Loucy (cell line): ENCODE measurements at regions not wholly inside any gene's neighbourhood (a gene's known extent, or its start where the extent isn't known, plus 50 kb on each side); places are given as distances from the start of the nearest gene placed in this dataset.

Experiments used
- H2AFZ ChIP-seq: fragments of 200-600 bp; sonication (generic); 2 replicates; pipeline ENCODE4 v1.6.0; 2016; ENCODE audit warnings: antibody characterized with exemption, mild to moderate bottlenecking, low read length, moderate library complexity
- H3F3A ChIP-seq: fragments of 200-600 bp; 2 replicates; pipeline ENCODE4 v1.6.0; 2016; ENCODE audit warnings: antibody characterized with exemption, low read depth, mild to moderate bottlenecking
- H3K27me3 ChIP-seq: fragments of 200-600 bp; sonication (generic); 2 replicates; pipeline ENCODE4 v1.6.1; 2014; ENCODE audit warnings: low read length, mild to moderate bottlenecking; ENCODE audit not compliant: insufficient read depth, poor library complexity, severe bottlenecking
- H3K36me3 ChIP-seq: fragments of 200-600 bp; sonication (generic); 2 replicates; pipeline ENCODE4 v1.6.1; 2016; ENCODE audit warnings: low read length; ENCODE audit not compliant: insufficient read depth
- H3K4me1 ChIP-seq: fragments of 200-600 bp; sonication (generic); 2 replicates; pipeline ENCODE4 v1.5.1; 2014; ENCODE audit warnings: low read length, mild to moderate bottlenecking; ENCODE audit not compliant: insufficient read depth, poor library complexity, severe bottlenecking
- H3K4me2 ChIP-seq: fragments of 200-600 bp; sonication (generic); 2 replicates; pipeline ENCODE4 v1.6.0; 2014; ENCODE audit warnings: antibody characterized with exemption, low read length, low read depth, mild to moderate bottlenecking; ENCODE audit not compliant: poor library complexity, severe bottlenecking
- H3K4me3 ChIP-seq: fragments of 200-600 bp; sonication (generic); 2 replicates; pipeline ENCODE4 v1.5.1; 2014; ENCODE audit warnings: low read length, mild to moderate bottlenecking, mixed read lengths; ENCODE audit not compliant: poor library complexity, severe bottlenecking
- H3K79me2 ChIP-seq: fragments of 200-600 bp; sonication (generic); 2 replicates; pipeline ENCODE4 v1.6.1; 2014; ENCODE audit warnings: low read length; ENCODE audit not compliant: insufficient read depth
- H3K9ac ChIP-seq: fragments of 200-600 bp; sonication (generic); 2 replicates; pipeline ENCODE4 v1.6.0; 2014; ENCODE audit warnings: mild to moderate bottlenecking, low read depth, low read length, moderate library complexity; ENCODE audit not compliant: poor library complexity, severe bottlenecking
- H3K9me2 ChIP-seq: fragments of 200-600 bp; sonication (generic); replicated peaks from 2 replicates; pipeline ENCODE4 v1.6.1; 2016; ENCODE audit warnings: low read depth, low read length, mixed read lengths
- H3K9me3 ChIP-seq: fragments of 200-600 bp; sonication (generic); 2 replicates; pipeline ENCODE4 v1.6.1; 2014; ENCODE audit warnings: mild to moderate bottlenecking, antibody characterized with exemption, low read length, low read depth; ENCODE audit not compliant: insufficient read depth
- H4K20me1 ChIP-seq: fragments of 200-600 bp; sonication (generic); 2 replicates; pipeline ENCODE4 v1.6.0; 2014; ENCODE audit warnings: antibody characterized with exemption, low read length, mild to moderate bottlenecking; ENCODE audit not compliant: insufficient read depth, poor library complexity, severe bottlenecking
- EZH2phosphoT487 ChIP-seq: fragments of 200-600 bp; IDR thresholded peaks from 2 replicates; pipeline ENCODE4 v1.6.1; 2018; ENCODE audit warnings: antibody characterized with exemption, mild to moderate bottlenecking, moderate library complexity, borderline replicate concordance
- TF ChIP-seq, protein P1 (sequence below): fragments of 200-600 bp; sonication (generic); conservative IDR thresholded peaks from 2 replicates; pipeline ENCODE4 v1.5.1; 2014; ENCODE audit warnings: mild to moderate bottlenecking, antibody characterized with exemption, low read length

DNA sequence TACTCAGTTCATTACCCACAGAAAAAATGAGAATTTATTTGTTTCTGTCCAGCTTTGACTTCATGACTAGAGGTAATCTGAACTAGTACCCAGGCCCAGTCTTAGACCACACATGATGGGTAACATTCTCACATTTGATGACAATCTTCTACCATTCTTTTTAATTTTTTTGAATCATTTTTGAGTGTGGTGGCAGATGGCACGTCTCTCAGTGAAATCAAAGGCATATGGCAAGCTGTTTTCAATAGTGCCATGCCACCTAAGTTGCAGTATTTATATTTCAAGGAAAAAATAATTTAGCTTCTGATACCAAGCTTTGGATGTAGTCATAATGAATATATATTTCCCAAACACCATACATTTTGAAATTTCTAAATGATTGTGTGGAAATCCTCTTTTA lies 88.8 kb upstream of the HS3ST5 start:
- no peak for TF ChIP-seq EZH2phosphoT487
- TF ChIP-seq, protein P1, sequence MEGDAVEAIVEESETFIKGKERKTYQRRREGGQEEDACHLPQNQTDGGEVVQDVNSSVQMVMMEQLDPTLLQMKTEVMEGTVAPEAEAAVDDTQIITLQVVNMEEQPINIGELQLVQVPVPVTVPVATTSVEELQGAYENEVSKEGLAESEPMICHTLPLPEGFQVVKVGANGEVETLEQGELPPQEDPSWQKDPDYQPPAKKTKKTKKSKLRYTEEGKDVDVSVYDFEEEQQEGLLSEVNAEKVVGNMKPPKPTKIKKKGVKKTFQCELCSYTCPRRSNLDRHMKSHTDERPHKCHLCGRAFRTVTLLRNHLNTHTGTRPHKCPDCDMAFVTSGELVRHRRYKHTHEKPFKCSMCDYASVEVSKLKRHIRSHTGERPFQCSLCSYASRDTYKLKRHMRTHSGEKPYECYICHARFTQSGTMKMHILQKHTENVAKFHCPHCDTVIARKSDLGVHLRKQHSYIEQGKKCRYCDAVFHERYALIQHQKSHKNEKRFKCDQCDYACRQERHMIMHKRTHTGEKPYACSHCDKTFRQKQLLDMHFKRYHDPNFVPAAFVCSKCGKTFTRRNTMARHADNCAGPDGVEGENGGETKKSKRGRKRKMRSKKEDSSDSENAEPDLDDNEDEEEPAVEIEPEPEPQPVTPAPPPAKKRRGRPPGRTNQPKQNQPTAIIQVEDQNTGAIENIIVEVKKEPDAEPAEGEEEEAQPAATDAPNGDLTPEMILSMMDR, result no peak
- no peaks in the 10 kb centered on the region for H3K36me3 ChIP-seq
- no peak overlapping the region for H3K9ac ChIP-seq
- H4K20me1 ChIP-seq, result no peaks in the 10 kb centered on the region
- H3K4me3 ChIP-seq, result no peak overlapping the region
- no peak overlapping the region for H3K4me2 ChIP-seq
- H3K4me1 ChIP-seq, result no peaks in the 10 kb centered on the region
- no peaks in the 10 kb centered on the region for H3K27me3 ChIP-seq
- H3K9me3 ChIP-seq, result no peaks in the 10 kb centered on the region
- no peaks in the 10 kb centered on the region for H3K9me2 ChIP-seq
- H3K79me2 ChIP-seq, result no peaks in the 10 kb centered on the region
- no peaks in the 10 kb centered on the region for H3F3A ChIP-seq
- no peak overlapping the region for H2AFZ ChIP-seq

- Histone ChIP-seq H3K4me1 (no peaks in the 10 kb centered on the region), H3K9me3 (no peaks in the 10 kb centered on the region), H3K9me2 (no peaks in the 10 kb centered on the region), H3K79me2 (no peaks in the 10 kb centered on the region), H3F3A (no peaks in the 10 kb centered on the region), H3K27me3 (no peaks in the 10 kb centered on the region), H3K4me2 (no peak overlapping the region), H4K20me1 (no peaks in the 10 kb centered on the region), H2AFZ (no peak overlapping the region), H3K36me3 (no peaks in the 10 kb centered on the region), H3K9ac (no peak overlapping the region), H3K4me3 (no peak overlapping the region)
- TF ChIP-seq, protein P1, result no peak
- TF ChIP-seq EZH2phosphoT487, result no peak
Measured at GRCh38 chr6:114430534-114431124, 87.8 kb upstream of the HS3ST5 start.

- no peaks in the 10 kb centered on the region for H3K27me3 ChIP-seq
- no peaks in the 10 kb centered on the region for H3K4me1 ChIP-seq
- H3F3A ChIP-seq, result no peaks in the 10 kb centered on the region
- TF ChIP-seq, protein P1, result no peak
- no peak for TF ChIP-seq EZH2phosphoT487
- H3K36me3 ChIP-seq, result no peaks in the 10 kb centered on the region
- H3K4me2 ChIP-seq, result no peak overlapping the region
- H3K9me3 ChIP-seq, result no peaks in the 10 kb centered on the region
- H3K9ac ChIP-seq, result no peak overlapping the region
- H3K79me2 ChIP-seq, result no peaks in the 10 kb centered on the region
- H2AFZ ChIP-seq, result no peak overlapping the region
- no peaks in the 10 kb centered on the region for H4K20me1 ChIP-seq
- H3K4me3 ChIP-seq, result no peak overlapping the region
- H3K9me2 ChIP-seq, result no peaks in the 10 kb centered on the region
Measured at GRCh38 chr6:114428341-114428740, 85.5 kb upstream of the HS3ST5 start.
